Esophagus (tissue), 2 donors: ENCODE measurements at regions not wholly inside any gene's neighbourhood (a gene's known extent, or its start where the extent isn't known, plus 50 kb on each side); places are given as distances from the start of the nearest gene placed in this dataset.

Experiments used
- H3K27ac ChIP-seq, 2 donors: one replicate each; pipeline ENCODE4 v1.5.1; 2013; ENCODE audit warnings: low read depth in 2 of 2, mild to moderate bottlenecking in 2 of 2, inconsistent platforms in 1 of 2, low read length in 1 of 2, moderate library complexity in 1 of 2
- H3K27me3 ChIP-seq, 2 donors: one replicate each; pipeline ENCODE4 v1.6.1; 2013; ENCODE audit warnings: low read length in 2 of 2, control low read depth in 1 of 2, mild to moderate bottlenecking in 1 of 2; ENCODE audit not compliant: insufficient read depth in 2 of 2, control insufficient read depth in 1 of 2
- H3K36me3 ChIP-seq, 2 donors: one replicate each; pipeline ENCODE4 v1.6.1; 2013; ENCODE audit warnings: low read length in 1 of 2; ENCODE audit not compliant: control insufficient read depth in 2 of 2, insufficient read depth in 2 of 2
- H3K4me1 ChIP-seq, 2 donors: one replicate each; pipeline ENCODE4 v1.6.1; 2013; ENCODE audit warnings: low read length in 1 of 2; ENCODE audit not compliant: control insufficient read depth in 2 of 2, insufficient read depth in 2 of 2
- H3K4me3 ChIP-seq, 2 donors: one replicate each; pipeline ENCODE4 v1.5.1; 2013; ENCODE audit warnings: low read length in 2 of 2, mild to moderate bottlenecking in 2 of 2, low read depth in 1 of 2, moderate library complexity in 1 of 2
- H3K9me3 ChIP-seq, 2 donors: one replicate each; pipeline ENCODE4 v1.6.1; 2013; ENCODE audit warnings: mild to moderate bottlenecking in 2 of 2, low read depth in 1 of 2, low read length in 1 of 2, moderate library complexity in 1 of 2; ENCODE audit not compliant: control insufficient read depth in 2 of 2, insufficient read depth in 1 of 2
- WGBS, 2 donors: extraction: QIAGEN DNeasy Blood & Tissue Kit; methylation state at CpG; one replicate each; pipeline ENCODE4 v1.1.7; 2013; 5-methylcytosine and 5-hydroxymethylcytosine counted together
- donor health status: healthy with polysubstance abuse.
- donor health status: Bipolar disorder and iron deficiency.

GRCh38 chr1:58977598-58977997, 193.8 kb upstream of the JUN start:
- WGBS, 2 donors: 86 to 97% methylated on average over 1 of the region's 1 CpG
- Histone ChIP-seq H3K4me3 (no peak overlapping the region), H3K9me3 (no peaks in the 10 kb centered on the region), H3K27me3 (no peaks in the 10 kb centered on the region), H3K27ac (no peak overlapping the region), H3K4me1 (no peaks in the 10 kb centered on the region), H3K36me3 (no peaks in the 10 kb centered on the region)

GRCh38 chr1:58978096-58978495, 194.2 kb upstream of the JUN start:
- Histone ChIP-seq H3K4me3 (no peak overlapping the region), H3K36me3 (no peaks in the 10 kb centered on the region), H3K27me3 (no peaks in the 10 kb centered on the region), H3K27ac (no peak overlapping the region), H3K4me1 (no peaks in the 10 kb centered on the region), H3K9me3 (no peaks in the 10 kb centered on the region)
- 96 to 97% methylated on average over 2 of the region's 2 CpGs for WGBS, 2 donors

GRCh38 chr1:58979086-58979485, 195.2 kb upstream of the JUN start:
- WGBS, 2 donors: 89 to 92% methylated on average over 3 of the region's 3 CpGs
- peaks cover 0 to 2% of the 10 kb centered on the region in 2 donors for H3K36me3 ChIP-seq
- no peak overlapping the region for H3K27ac ChIP-seq
- H3K27me3 ChIP-seq: no peaks in the 10 kb centered on the region
- no peaks in the 10 kb centered on the region for H3K9me3 ChIP-seq
- no peak overlapping the region for H3K4me3 ChIP-seq
- no peaks in the 10 kb centered on the region for H3K4me1 ChIP-seq

GRCh38 chr1:58979677-58980076, 195.8 kb upstream of the JUN start:
- Histone ChIP-seq H3K36me3 (peaks cover 0 to 2% of the 10 kb centered on the region in 2 donors), H3K9me3 (no peaks in the 10 kb centered on the region), H3K4me1 (no peaks in the 10 kb centered on the region), H3K27ac (no peak overlapping the region), H3K27me3 (no peaks in the 10 kb centered on the region), H3K4me3 (no peak overlapping the region)
- 88 to 98% methylated on average over 3 of the region's 3 CpGs for WGBS, 2 donors

- WGBS, 2 donors: 84 to 85% methylated on average over 1 of the region's 1 CpG
- H3K4me3 ChIP-seq: no peak overlapping the region
- no peak overlapping the region for H3K27ac ChIP-seq
- no peaks in the 10 kb centered on the region for H3K9me3 ChIP-seq
- peaks cover 0 to 2% of the 10 kb centered on the region in 2 donors for H3K36me3 ChIP-seq
- no peaks in the 10 kb centered on the region for H3K27me3 ChIP-seq
- H3K4me1 ChIP-seq: no peaks in the 10 kb centered on the region
Observed at GRCh38 chr1:58981392-58981791, 197.5 kb upstream of the JUN start.

- H3K27me3 ChIP-seq: no peaks in the 10 kb centered on the region
- H3K4me3 ChIP-seq: no peak overlapping the region
- peaks cover 0 to 2% of the 10 kb centered on the region in 2 donors for H3K36me3 ChIP-seq
- no peaks in the 10 kb centered on the region for H3K9me3 ChIP-seq
- H3K27ac ChIP-seq: no peak overlapping the region
- H3K4me1 ChIP-seq: no peaks in the 10 kb centered on the region
- WGBS, 2 donors: 59 to 66% methylated on average over 8 of the region's 8 CpGs
Observed at GRCh38 chr1:58982259-58982998, 198.6 kb upstream of the JUN start.

- Histone ChIP-seq H3K4me3 (no peak overlapping the region), H3K27ac (no peak overlapping the region), H3K27me3 (no peaks in the 10 kb centered on the region), H3K4me1 (no peaks in the 10 kb centered on the region), H3K36me3 (peaks cover 0 to 2% of the 10 kb centered on the region in 2 donors), H3K9me3 (no peaks in the 10 kb centered on the region)
- 20 to 24% methylated on average over 3 of the region's 3 CpGs for WGBS, 2 donors
Observed at GRCh38 chr1:58983162-58983561, 199.3 kb upstream of the JUN start.

- H3K27me3 ChIP-seq: no peaks in the 10 kb centered on the region
- no peak overlapping the region for H3K4me3 ChIP-seq
- H3K36me3 ChIP-seq: peaks cover 0 to 2% of the 10 kb centered on the region in 2 donors
- H3K9me3 ChIP-seq: no peaks in the 10 kb centered on the region
- 42 to 48% methylated on average over 2 of the region's 2 CpGs for WGBS, 2 donors
- H3K4me1 ChIP-seq: peaks cover 0 to under 1% of the 10 kb centered on the region in 2 donors
- no peak overlapping the region for H3K27ac ChIP-seq
Observed at GRCh38 chr1:58983633-58984245, 199.9 kb upstream of the JUN start.

- no peaks in the 10 kb centered on the region for H3K9me3 ChIP-seq
- no peaks in the 10 kb centered on the region for H3K27me3 ChIP-seq
- no peak overlapping the region for H3K27ac ChIP-seq
- H3K4me1 ChIP-seq: peaks cover 0 to 2% of the 10 kb centered on the region in 2 donors
- peaks cover 0 to 2% of the 10 kb centered on the region in 2 donors for H3K36me3 ChIP-seq
- H3K4me3 ChIP-seq: no peak overlapping the region
- WGBS, 2 donors: 61 to 77% methylated on average over 4 of the region's 4 CpGs
Observed at GRCh38 chr1:58986996-58987767, 203.3 kb upstream of the JUN start.
